Uterus (tissue), 2 donors: ENCODE measurements at regions not wholly inside any gene's neighbourhood (a gene's known extent, or its start where the extent isn't known, plus 50 kb on each side); places are given as distances from the start of the nearest gene placed in this dataset.

ENCODE experiments used
- CTCF ChIP-seq, 4 experiments: fragments of 200-600 bp in 2 of 4; fragments of 450-650 bp in 2 of 4; sonication (generic) in 2 of 4; IDR thresholded peaks; one replicate each; pipeline ENCODE4 v1.5.1; 2016 to 2019; ENCODE audit warnings: antibody characterized with exemption in 4 of 4, mild to moderate bottlenecking in 2 of 4, moderate library complexity in 1 of 4
- POLR2A ChIP-seq, 2 donors: fragments of 450-650 bp; IDR thresholded peaks; one replicate each; pipeline ENCODE4 v1.6.1; 2016; ENCODE audit warnings: antibody characterized with exemption in 2 of 2, mild to moderate bottlenecking in 1 of 2, moderate library complexity in 1 of 2

DNA sequence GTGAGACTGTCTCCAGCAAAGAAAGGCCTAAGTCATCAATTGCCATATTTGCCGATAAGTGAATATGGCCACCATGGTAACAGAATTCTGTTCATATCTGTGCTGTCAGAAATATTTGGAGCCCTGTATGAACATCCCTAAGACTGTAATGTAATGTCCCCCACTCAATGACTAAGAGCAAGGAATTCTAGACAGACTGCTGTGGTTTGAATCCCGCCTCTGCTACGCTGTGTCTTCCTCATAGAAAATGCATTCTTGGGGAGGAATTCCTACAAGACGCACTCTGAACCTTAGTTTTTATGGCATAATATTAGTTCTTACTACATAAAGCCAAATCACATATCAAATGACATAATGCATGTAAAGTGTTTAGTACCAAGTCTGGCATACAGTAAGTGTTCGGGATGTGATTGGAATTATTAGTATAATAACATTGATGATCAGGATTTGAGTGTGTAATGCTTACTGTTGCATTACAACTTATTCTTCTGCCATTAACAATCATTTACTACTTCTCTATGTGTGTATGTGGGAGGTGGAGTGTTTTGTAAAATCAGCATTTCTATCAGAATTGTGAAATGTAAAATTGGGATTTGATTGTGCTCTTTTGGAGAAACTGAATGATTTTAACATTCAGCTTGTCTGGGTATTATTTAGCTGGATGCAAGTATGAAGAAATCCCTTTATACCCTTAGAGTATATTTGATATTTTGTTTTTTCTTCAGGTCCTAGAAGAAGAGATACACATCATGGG, 103.0 kb downstream of the OLIG3 start:
- TF ChIP-seq CTCF (IDR thresholded peaks at IDR 0.05) (no peak), POLR2A (IDR thresholded peaks at IDR 0.05) (no peak)
